ENCODE measurements at regions not wholly inside any gene's neighbourhood (a gene's known extent, or its start where the extent isn't known, plus 50 kb on each side); places are given as distances from the start of the nearest gene placed in this dataset.

- TF ChIP-seq CTCF (IDR thresholded peaks at IDR 0.05; ENCODE audit: low read length) (no peak), EZH2 (IDR thresholded peaks at IDR 0.05; ENCODE audit: borderline replicate concordance, low read length) (no peak)
Observed at GRCh38 chr4:151519728-151520415, 110.9 kb downstream of the FHIP1A start.
